ENCODE measurements at regions not wholly inside any gene's neighbourhood (a gene's known extent, or its start where the extent isn't known, plus 50 kb on each side); places are given as distances from the start of the nearest gene placed in this dataset.

GRCh38 chr14:34124585-34124984 is 173.7 kb upstream of the EGLN3 start:
- TF ChIP-seq CTCF (IDR thresholded peaks at IDR 0.05) (no peak), MYC (IDR thresholded peaks at IDR 0.05; ENCODE audit: borderline replicate concordance, low read length) (no peak), RFX5 (IDR thresholded peaks at IDR 0.05) (no peak), POLR2A (IDR thresholded peaks at IDR 0.05; ENCODE audit: low read length) (no peak), MAX (IDR thresholded peaks at IDR 0.05) (no peak)
